Testis (tissue), 2 donors: ENCODE measurements at regions not wholly inside any gene's neighbourhood (a gene's known extent, or its start where the extent isn't known, plus 50 kb on each side); places are given as distances from the start of the nearest gene placed in this dataset.

Experiments
- CTCF ChIP-seq, 3 experiments: fragments of 450-650 bp in 2 of 3; fragments of 200-600 bp in 1 of 3; sonication (generic) in 1 of 3; IDR thresholded peaks; one replicate each; pipeline ENCODE4 v1.5.1; 2016 to 2019; ENCODE audit warnings: antibody characterized with exemption in 3 of 3, mild to moderate bottlenecking in 2 of 3, moderate library complexity in 1 of 3
- POLR2A ChIP-seq: fragments of 450-650 bp; IDR thresholded peaks from one replicate; pipeline ENCODE4 v1.6.1; 2017; ENCODE audit warnings: antibody characterized with exemption, mild to moderate bottlenecking, moderate library complexity

DNA sequence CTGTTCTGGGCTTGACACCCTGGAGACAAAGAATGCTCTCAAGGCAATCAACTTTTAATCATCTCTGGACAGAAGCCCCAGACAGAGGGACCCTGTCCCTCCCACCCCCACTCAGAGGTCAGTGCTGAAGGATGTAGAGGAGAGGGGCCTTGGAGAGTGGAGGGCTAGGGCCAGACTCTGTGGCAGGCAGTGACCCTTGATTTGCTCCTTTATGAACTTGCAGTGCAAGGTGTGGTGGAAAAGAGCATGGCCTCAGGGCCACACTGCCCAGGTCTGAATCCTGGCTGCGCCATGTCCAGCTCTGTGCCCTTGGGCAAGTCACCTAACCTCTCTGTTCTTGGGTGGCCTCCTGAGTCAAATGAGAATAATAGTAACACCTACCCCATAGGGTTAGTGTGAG, 134.3 kb downstream of the TMEM132E start:
- TF ChIP-seq POLR2A = no peak
- no peak for TF ChIP-seq CTCF (IDR thresholded peaks at IDR 0.05)
